ENCODE measurements at regions not wholly inside any gene's neighbourhood (a gene's known extent, or its start where the extent isn't known, plus 50 kb on each side); places are given as distances from the start of the nearest gene placed in this dataset.

GRCh38 chr11:57087991-57088390 is 93.8 kb upstream of the LRRC55 start:
- H3K9me3 ChIP-seq (ENCODE audit: control extremely low read depth in 1 of 5, control insufficient read depth in 4 of 5, insufficient read depth in 2 of 5, low read depth in 1 of 5, low read length in 4 of 5): no peaks in the 10 kb centered on the region
- H3K36me3 ChIP-seq (ENCODE audit: control insufficient read depth in 4 of 4, insufficient read depth in 4 of 4, low read length in 3 of 4): no peaks in the 10 kb centered on the region
- peaks cover 0 to 32% (median 7%) of the 10 kb centered on the region in 5 experiments for H3K27me3 ChIP-seq (replicated peaks in 2 of 5; ENCODE audit: control insufficient read depth in 4 of 5, insufficient read depth in 5 of 5, low read length in 4 of 5)
- ChIA-PET POLR2A (no interaction called here), CTCF (no interaction called here)
- DNase-seq: no peak
- WGBS (ENCODE audit: insufficient coverage): 100% methylated on average over 1 of the region's 1 CpG
- H3K4me3 ChIP-seq (ENCODE audit: control insufficient read depth in 1 of 7, extremely low read depth in 1 of 7, insufficient read depth in 4 of 7, low read depth in 2 of 7, low read length in 6 of 7): no peak overlapping the region
- H3K4me1 ChIP-seq (ENCODE audit: control extremely low read depth in 1 of 4, control insufficient read depth in 4 of 4, insufficient read depth in 4 of 4, low read length in 3 of 4): no peaks in the 10 kb centered on the region
- no peak overlapping the region for H3K27ac ChIP-seq (ENCODE audit: insufficient read depth in 1 of 2, low read depth in 1 of 2, low read length in 2 of 2, poor library complexity in 1 of 2, severe bottlenecking in 2 of 2)

DNA sequence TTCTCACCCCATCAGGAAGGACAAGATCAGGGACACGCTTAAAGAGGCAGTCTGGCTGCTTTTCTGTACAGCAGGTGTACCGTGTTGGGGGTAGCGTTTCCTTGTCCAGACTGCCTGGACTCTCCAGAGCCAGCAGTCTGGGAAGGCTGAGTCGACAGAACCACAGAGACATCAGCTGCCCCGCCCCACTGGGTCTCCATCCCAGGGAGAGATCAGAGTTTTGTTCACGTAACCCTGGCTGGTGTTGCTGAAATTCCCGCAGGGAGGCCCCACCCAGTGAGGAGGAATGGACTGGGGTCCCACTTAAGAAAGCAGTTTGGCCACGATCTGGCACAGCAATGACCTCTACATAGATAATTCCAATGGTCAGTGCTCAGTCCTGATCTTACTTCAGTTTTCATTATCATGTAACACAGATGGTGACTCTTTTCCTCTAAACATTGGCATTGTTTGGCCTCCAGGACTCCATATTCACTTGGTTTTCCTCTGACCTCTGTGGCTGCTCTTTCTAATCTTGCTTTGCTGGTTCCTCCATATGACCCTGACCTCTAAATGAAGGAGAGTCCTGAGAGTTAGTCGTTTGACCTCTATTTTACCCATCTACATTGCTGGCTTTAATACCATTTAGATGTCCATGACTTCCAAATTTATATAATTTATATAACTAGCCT is 89.6 kb upstream of the LRRC55 start:
- Histone ChIP-seq H3K36me3 (ENCODE audit: control insufficient read depth in 4 of 4, insufficient read depth in 4 of 4, low read length in 3 of 4) (no peaks in the 10 kb centered on the region), H3K27ac (ENCODE audit: insufficient read depth in 1 of 2, low read depth in 1 of 2, low read length in 2 of 2, poor library complexity in 1 of 2, severe bottlenecking in 2 of 2) (no peak overlapping the region), H3K27me3 (replicated peaks in 2 of 5; ENCODE audit: control insufficient read depth in 4 of 5, insufficient read depth in 5 of 5, low read length in 4 of 5) (peaks cover 0 to 42% (median 7%) of the 10 kb centered on the region in 5 experiments), H3K9me3 (ENCODE audit: control extremely low read depth in 1 of 5, control insufficient read depth in 4 of 5, insufficient read depth in 2 of 5, low read depth in 1 of 5, low read length in 4 of 5) (no peaks in the 10 kb centered on the region), H3K4me1 (ENCODE audit: control extremely low read depth in 1 of 4, control insufficient read depth in 4 of 4, insufficient read depth in 4 of 4, low read length in 3 of 4) (no peaks in the 10 kb centered on the region), H3K4me3 (ENCODE audit: control insufficient read depth in 1 of 7, extremely low read depth in 1 of 7, insufficient read depth in 4 of 7, low read depth in 2 of 7, low read length in 6 of 7) (no peak overlapping the region)
- WGBS (ENCODE audit: insufficient coverage): 91% methylated on average over 8 of the region's 9 CpGs
- no peak for DNase-seq
- ChIA-PET CTCF (no interaction called here), POLR2A (no interaction called here)

DNA sequence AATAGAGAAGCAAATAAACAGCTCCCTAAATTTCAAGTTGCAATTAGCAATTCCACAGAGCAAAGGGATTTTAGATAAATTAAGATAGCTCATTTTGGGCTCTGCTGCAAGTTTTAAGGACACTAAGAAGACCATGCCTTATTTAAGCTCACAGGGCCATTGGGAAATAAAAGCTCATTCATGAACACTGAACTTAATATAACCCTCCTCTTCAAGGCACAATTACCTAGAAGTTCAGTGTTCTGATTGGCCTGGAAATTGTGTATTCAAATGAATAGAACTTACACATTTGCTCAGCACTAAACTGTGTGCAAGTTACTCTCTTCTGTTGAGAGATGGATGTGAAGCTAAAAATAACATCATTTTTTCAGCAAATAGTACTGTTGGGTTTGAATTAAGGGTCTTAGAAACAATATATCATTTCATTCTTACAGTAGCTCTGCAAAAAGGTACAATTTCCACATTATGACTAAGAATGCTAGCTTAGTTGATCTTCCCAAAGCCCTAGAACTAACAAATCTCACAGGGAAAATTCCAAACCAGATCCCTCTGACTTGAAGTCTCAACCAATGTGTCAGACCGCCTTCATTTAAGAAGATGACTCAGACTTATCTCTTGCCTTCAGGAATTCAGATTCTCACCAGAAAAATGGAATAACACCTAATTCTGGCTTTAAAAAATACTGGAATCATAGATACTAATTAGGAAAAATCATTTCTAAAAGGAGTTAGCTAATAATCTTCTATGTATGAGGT is 87.4 kb upstream of the LRRC55 start:
- H3K36me3 ChIP-seq (ENCODE audit: control insufficient read depth in 4 of 4, insufficient read depth in 4 of 4, low read length in 3 of 4): no peaks in the 10 kb centered on the region
- POLR2A ChIA-PET: no interaction called here
- H3K27ac ChIP-seq (ENCODE audit: insufficient read depth in 1 of 2, low read depth in 1 of 2, low read length in 2 of 2, poor library complexity in 1 of 2, severe bottlenecking in 2 of 2): no peak overlapping the region
- no peak for DNase-seq
- no peaks in the 10 kb centered on the region for H3K4me1 ChIP-seq (ENCODE audit: control extremely low read depth in 1 of 4, control insufficient read depth in 4 of 4, insufficient read depth in 4 of 4, low read length in 3 of 4)
- CTCF ChIA-PET: interaction anchor here (0.9 kb wide), 1 partner anchor 9 kb away, joined by 3 read pairs; no protein-coding TSS in a partner anchor
- H3K4me3 ChIP-seq (ENCODE audit: control insufficient read depth in 1 of 7, extremely low read depth in 1 of 7, insufficient read depth in 4 of 7, low read depth in 2 of 7, low read length in 6 of 7): no peak overlapping the region
- H3K27me3 ChIP-seq (replicated peaks in 2 of 5; ENCODE audit: control insufficient read depth in 4 of 5, insufficient read depth in 5 of 5, low read length in 4 of 5): peaks cover 0 to 31% (median 2%) of the 10 kb centered on the region in 5 experiments
- no peaks in the 10 kb centered on the region for H3K9me3 ChIP-seq (ENCODE audit: control extremely low read depth in 1 of 5, control insufficient read depth in 4 of 5, insufficient read depth in 2 of 5, low read depth in 1 of 5, low read length in 4 of 5)
- no CpG with 5 or more reads among the region's 1 CpG for WGBS (ENCODE audit: insufficient coverage)

GRCh38 chr11:57095417-57095816 is 86.3 kb upstream of the LRRC55 start:
- H3K27me3 ChIP-seq (replicated peaks in 2 of 5; ENCODE audit: control insufficient read depth in 4 of 5, insufficient read depth in 5 of 5, low read length in 4 of 5): peaks cover 0 to 27% (median 2%) of the 10 kb centered on the region in 5 experiments
- DNase-seq: no peak
- no peaks in the 10 kb centered on the region for H3K9me3 ChIP-seq (ENCODE audit: control extremely low read depth in 1 of 5, control insufficient read depth in 4 of 5, insufficient read depth in 2 of 5, low read depth in 1 of 5, low read length in 4 of 5)
- no CpG with 5 or more reads among the region's 3 CpGs for WGBS (ENCODE audit: insufficient coverage)
- CTCF ChIA-PET: interaction anchor here (0.9 to 1.0 kb wide), 2 partner anchors 8 to 60 kb away, joined by 3 read pairs; no protein-coding TSS in a partner anchor
- H3K4me1 ChIP-seq (ENCODE audit: control extremely low read depth in 1 of 4, control insufficient read depth in 4 of 4, insufficient read depth in 4 of 4, low read length in 3 of 4): no peaks in the 10 kb centered on the region
- H3K36me3 ChIP-seq (ENCODE audit: control insufficient read depth in 4 of 4, insufficient read depth in 4 of 4, low read length in 3 of 4): no peaks in the 10 kb centered on the region
- POLR2A ChIA-PET: no interaction called here
- H3K4me3 ChIP-seq (ENCODE audit: control insufficient read depth in 1 of 7, extremely low read depth in 1 of 7, insufficient read depth in 4 of 7, low read depth in 2 of 7, low read length in 6 of 7): no peak overlapping the region
- no peak overlapping the region for H3K27ac ChIP-seq (ENCODE audit: insufficient read depth in 1 of 2, low read depth in 1 of 2, low read length in 2 of 2, poor library complexity in 1 of 2, severe bottlenecking in 2 of 2)

DNA sequence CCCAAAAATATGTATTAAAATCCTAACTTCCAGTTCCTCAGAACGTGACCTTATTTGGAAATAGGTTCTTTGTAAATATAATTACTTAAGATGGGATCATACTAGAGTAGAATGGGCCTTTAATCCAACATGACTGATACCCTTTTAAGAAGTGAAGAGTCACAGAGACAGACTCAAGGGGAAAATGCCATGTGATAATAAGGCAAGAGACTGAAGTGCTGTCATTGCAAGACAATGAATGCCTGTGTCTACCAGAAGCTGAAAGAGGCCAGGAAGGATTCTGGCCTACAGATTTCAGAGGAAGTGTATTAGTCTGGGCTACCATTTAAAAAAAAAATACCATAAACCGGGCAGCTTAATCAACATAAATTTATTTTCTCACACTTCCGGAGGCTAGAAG is 85.9 kb upstream of the LRRC55 start:
- Histone ChIP-seq H3K4me1 (ENCODE audit: control extremely low read depth in 1 of 4, control insufficient read depth in 4 of 4, insufficient read depth in 4 of 4, low read length in 3 of 4) (no peaks in the 10 kb centered on the region), H3K9me3 (ENCODE audit: control extremely low read depth in 1 of 5, control insufficient read depth in 4 of 5, insufficient read depth in 2 of 5, low read depth in 1 of 5, low read length in 4 of 5) (no peaks in the 10 kb centered on the region), H3K36me3 (ENCODE audit: control insufficient read depth in 4 of 4, insufficient read depth in 4 of 4, low read length in 3 of 4) (no peaks in the 10 kb centered on the region), H3K27ac (ENCODE audit: insufficient read depth in 1 of 2, low read depth in 1 of 2, low read length in 2 of 2, poor library complexity in 1 of 2, severe bottlenecking in 2 of 2) (no peak overlapping the region), H3K4me3 (ENCODE audit: control insufficient read depth in 1 of 7, extremely low read depth in 1 of 7, insufficient read depth in 4 of 7, low read depth in 2 of 7, low read length in 6 of 7) (no peak overlapping the region), H3K27me3 (replicated peaks in 2 of 5; ENCODE audit: control insufficient read depth in 4 of 5, insufficient read depth in 5 of 5, low read length in 4 of 5) (peaks cover 0 to 24% (median 5%) of the 10 kb centered on the region in 5 experiments)
- POLR2A ChIA-PET: no interaction called here
- DNase-seq: no peak
- WGBS (ENCODE audit: insufficient coverage): no CpG with 5 or more reads among the region's 3 CpGs
- CTCF ChIA-PET: interaction anchor here (1.0 kb wide), 1 partner anchor 60 kb away, joined by 3 read pairs; no protein-coding TSS in a partner anchor

- ChIA-PET POLR2A (no interaction called here), CTCF (no interaction called here)
- H3K36me3 ChIP-seq (ENCODE audit: control insufficient read depth in 4 of 4, insufficient read depth in 4 of 4, low read length in 3 of 4): no peaks in the 10 kb centered on the region
- H3K27me3 ChIP-seq (replicated peaks in 2 of 5; ENCODE audit: control insufficient read depth in 4 of 5, insufficient read depth in 5 of 5, low read length in 4 of 5): peaks cover 0 to 18% (median 5%) of the 10 kb centered on the region in 5 experiments
- 100% methylated on average over 2 of the region's 2 CpGs for WGBS (ENCODE audit: insufficient coverage)
- H3K4me1 ChIP-seq (ENCODE audit: control extremely low read depth in 1 of 4, control insufficient read depth in 4 of 4, insufficient read depth in 4 of 4, low read length in 3 of 4): no peaks in the 10 kb centered on the region
- H3K9me3 ChIP-seq (ENCODE audit: control extremely low read depth in 1 of 5, control insufficient read depth in 4 of 5, insufficient read depth in 2 of 5, low read depth in 1 of 5, low read length in 4 of 5): no peaks in the 10 kb centered on the region
- H3K4me3 ChIP-seq (ENCODE audit: control insufficient read depth in 1 of 7, extremely low read depth in 1 of 7, insufficient read depth in 4 of 7, low read depth in 2 of 7, low read length in 6 of 7): no peak overlapping the region
- H3K27ac ChIP-seq (ENCODE audit: insufficient read depth in 1 of 2, low read depth in 1 of 2, low read length in 2 of 2, poor library complexity in 1 of 2, severe bottlenecking in 2 of 2): no peak overlapping the region
- no peak for DNase-seq
Observed at GRCh38 chr11:57097149-57097548, 84.6 kb upstream of the LRRC55 start.

DNA sequence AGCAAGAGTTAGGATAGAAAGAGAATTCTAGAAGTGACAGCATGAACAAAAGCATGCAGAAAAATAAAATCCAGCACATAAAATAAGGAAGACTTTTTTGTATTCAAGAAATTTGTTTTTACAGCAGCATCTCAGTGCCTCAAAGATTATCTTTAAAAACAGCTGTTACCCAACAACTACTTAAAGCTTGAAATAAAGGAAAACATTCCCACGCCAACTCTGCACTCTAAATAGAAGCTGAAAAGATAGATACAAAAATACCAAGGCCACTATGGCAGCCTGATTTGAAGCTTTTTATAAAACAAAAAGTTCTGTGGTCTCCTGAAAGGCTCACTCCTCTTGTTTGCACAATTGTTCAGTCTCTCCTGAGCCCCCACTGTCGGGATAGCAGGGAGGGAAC is 83.6 kb upstream of the LRRC55 start:
- 87% methylated on average over 2 of the region's 2 CpGs for WGBS (ENCODE audit: insufficient coverage)

More for the DNA sequence above, 83.6 kb upstream of the LRRC55 start:
- Histone ChIP-seq H3K4me3 (ENCODE audit: control insufficient read depth in 1 of 7, extremely low read depth in 1 of 7, insufficient read depth in 4 of 7, low read depth in 2 of 7, low read length in 6 of 7) (no peak overlapping the region), H3K27ac (ENCODE audit: insufficient read depth in 1 of 2, low read depth in 1 of 2, low read length in 2 of 2, poor library complexity in 1 of 2, severe bottlenecking in 2 of 2) (no peak overlapping the region), H3K27me3 (replicated peaks in 2 of 5; ENCODE audit: control insufficient read depth in 4 of 5, insufficient read depth in 5 of 5, low read length in 4 of 5) (peaks cover 0 to 18% (median 10%) of the 10 kb centered on the region in 5 experiments), H3K9me3 (ENCODE audit: control extremely low read depth in 1 of 5, control insufficient read depth in 4 of 5, insufficient read depth in 2 of 5, low read depth in 1 of 5, low read length in 4 of 5) (no peaks in the 10 kb centered on the region), H3K36me3 (ENCODE audit: control insufficient read depth in 4 of 4, insufficient read depth in 4 of 4, low read length in 3 of 4) (no peaks in the 10 kb centered on the region), H3K4me1 (ENCODE audit: control extremely low read depth in 1 of 4, control insufficient read depth in 4 of 4, insufficient read depth in 4 of 4, low read length in 3 of 4) (no peaks in the 10 kb centered on the region)
- DNase-seq: no peak
- ChIA-PET CTCF (no interaction called here), POLR2A (no interaction called here)
